Activated CD4-positive, alpha-beta T cell treated with anti-CD3 and anti-CD28 coated beads, Interleukin-2, amount 10 ng/mL, durations not matched to agents 7 days and 5 days (primary cell): ENCODE measurements at regions not wholly inside any gene's neighbourhood (a gene's known extent, or its start where the extent isn't known, plus 50 kb on each side); places are given as distances from the start of the nearest gene placed in this dataset.

Source experiments
- CTCF ChIA-PET: fragments of 350-600 bp; sonication (Branson Sonifier 250); formaldehyde crosslinking; loops from one replicate; lab custom pipeline; 2021; ENCODE audit warnings: antibody characterized with exemption; lab: Charles Lee
- POLR2A ChIA-PET: fragments of 350-600 bp; sonication (Branson Sonifier 250); formaldehyde crosslinking; loops from one replicate; lab custom pipeline; 2021; ENCODE audit warnings: antibody characterized with exemption; lab: Charles Lee
- DNase-seq: peaks from one replicate; pipeline ENCODE4 v3.0.0-alpha.2; 2020
- H3K27ac Mint-ChIP-seq: one replicate; pipeline ENCODE4 v1.8.0; 2021; ENCODE audit warnings: mild to moderate bottlenecking, moderate library complexity, mixed read lengths
- H3K27me3 Mint-ChIP-seq: one replicate; pipeline ENCODE4 v1.8.0; 2021; ENCODE audit warnings: mixed read lengths
- H3K36me3 Mint-ChIP-seq: one replicate; pipeline ENCODE4 v1.8.0; 2021; ENCODE audit warnings: low read depth, mixed read lengths
- H3K4me1 Mint-ChIP-seq: one replicate; pipeline ENCODE4 v1.8.0; 2021; ENCODE audit warnings: mixed read lengths
- H3K4me3 Mint-ChIP-seq: one replicate; pipeline ENCODE4 v1.8.0; 2021; ENCODE audit warnings: mild to moderate bottlenecking, moderate library complexity, mixed read lengths
- H3K9me3 Mint-ChIP-seq: one replicate; pipeline ENCODE4 v1.8.0; 2021; ENCODE audit warnings: mixed read lengths

DNA sequence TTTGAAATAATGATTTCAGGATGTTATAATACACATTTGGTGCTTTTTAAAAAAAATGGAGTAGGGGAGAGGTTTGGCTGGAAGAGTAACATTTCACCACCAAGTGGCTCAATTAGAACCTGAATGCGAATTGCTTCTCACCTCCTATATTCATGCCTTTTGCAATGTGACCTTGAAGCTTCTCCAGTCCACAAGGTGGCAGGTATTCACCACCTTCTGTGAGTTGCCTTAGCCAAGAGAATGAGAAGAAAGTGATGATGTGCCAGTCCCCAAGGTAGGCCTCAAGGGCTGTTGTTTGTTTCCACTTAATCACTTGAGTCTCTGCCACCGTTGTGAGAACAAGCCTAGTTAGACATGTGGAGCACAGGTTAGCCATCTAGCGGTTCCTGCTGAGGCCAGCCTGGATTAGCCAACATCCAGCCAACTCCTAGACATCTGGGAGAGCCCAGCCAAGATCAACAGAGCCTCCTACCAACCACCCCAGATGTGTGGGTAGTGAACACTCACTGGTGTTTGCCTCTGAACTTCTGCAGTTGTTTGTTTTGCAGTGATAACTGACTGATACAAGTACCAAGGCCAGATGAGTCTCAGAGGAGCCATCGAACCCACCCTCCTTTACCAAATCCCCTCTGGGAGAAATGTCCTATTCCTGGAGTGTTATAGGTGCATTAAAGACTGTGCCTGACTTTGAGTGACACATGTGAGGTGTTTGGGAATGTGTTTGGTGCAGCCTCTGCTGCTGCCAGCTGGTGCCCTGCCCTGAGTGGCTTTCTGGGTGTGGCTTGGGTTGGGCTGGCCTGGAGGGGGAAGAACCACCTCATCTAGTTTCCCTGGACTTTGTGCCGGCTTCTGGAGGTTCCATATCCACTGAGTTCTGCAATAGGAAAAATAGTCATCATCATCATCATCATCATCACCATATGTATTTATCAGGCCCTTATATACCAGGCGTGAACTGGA, 132.5 kb upstream of the RFLNA start:
- ChIA-PET POLR2A (no interaction called here), CTCF (interaction anchor here (0.9 kb wide), 1 partner anchor 190 kb away, joined by 3 read pairs; no protein-coding TSS in a partner anchor)
- Mint-ChIP-seq H3K27me3 (peaks cover 3% of the 10 kb centered on the region), H3K27ac (no peak overlapping the region), H3K36me3 (no peaks in the 10 kb centered on the region), H3K4me3 (no peak overlapping the region), H3K9me3 (peaks cover 10% of the 10 kb centered on the region), H3K4me1 (no peaks in the 10 kb centered on the region)
- DNase-seq = no peak

DNA sequence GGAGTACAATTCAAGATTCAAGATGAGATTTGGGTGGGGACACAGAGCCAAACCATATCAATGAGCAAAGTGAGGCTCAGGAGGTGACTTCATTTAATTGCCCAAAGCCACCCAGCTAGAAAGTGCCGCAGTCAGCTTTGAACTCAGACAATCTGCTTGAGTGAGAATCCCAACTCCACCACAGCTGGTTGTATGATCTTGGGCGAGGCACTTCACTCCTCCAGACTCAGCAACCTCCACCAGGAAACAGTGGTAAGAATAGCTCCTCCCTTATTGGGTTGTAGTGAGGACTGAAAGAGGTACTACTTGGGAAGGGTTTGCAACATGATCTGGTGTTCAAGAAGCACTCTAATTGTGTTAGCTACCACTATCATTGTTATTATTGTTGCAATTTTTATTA, 129.2 kb upstream of the RFLNA start:
- no peak overlapping the region for H3K4me3 Mint-ChIP-seq
- CTCF ChIA-PET = interaction anchor here (0.8 kb wide), 1 partner anchor 31 kb away, joined by 3 read pairs; no protein-coding TSS in a partner anchor
- H3K36me3 Mint-ChIP-seq = no peaks in the 10 kb centered on the region
- H3K27me3 Mint-ChIP-seq = peaks cover 6% of the 10 kb centered on the region
- peaks cover 10% of the 10 kb centered on the region for H3K9me3 Mint-ChIP-seq
- no peak overlapping the region for H3K27ac Mint-ChIP-seq
- H3K4me1 Mint-ChIP-seq = no peaks in the 10 kb centered on the region
- POLR2A ChIA-PET = no interaction called here
- no peak for DNase-seq

DNA sequence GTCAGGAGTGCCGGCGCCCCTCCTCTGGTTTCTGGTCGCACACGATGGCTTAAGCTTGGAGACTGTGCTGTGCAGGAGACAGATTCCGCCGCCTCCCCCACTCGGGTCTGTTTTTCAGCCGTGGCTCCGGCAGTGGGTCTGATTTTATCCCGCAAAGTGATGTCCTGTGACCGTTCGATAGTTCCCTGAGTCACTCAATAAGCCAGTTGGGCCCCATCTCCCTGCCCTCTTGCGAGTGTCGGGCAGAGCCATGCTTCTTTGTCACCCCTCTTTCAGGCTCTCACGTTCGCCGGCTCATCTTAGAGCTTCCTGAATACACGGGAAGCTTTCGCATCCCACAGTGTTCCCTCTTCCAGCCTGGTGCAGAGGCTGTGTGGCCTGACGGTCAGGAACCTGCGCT, 127.8 kb upstream of the RFLNA start:
- Mint-ChIP-seq H3K36me3 (no peaks in the 10 kb centered on the region), H3K4me3 (no peak overlapping the region), H3K27ac (no peak overlapping the region), H3K9me3 (peaks cover 10% of the 10 kb centered on the region), H3K27me3 (peaks cover 6% of the 10 kb centered on the region), H3K4me1 (no peaks in the 10 kb centered on the region)
- ChIA-PET CTCF (no interaction called here), POLR2A (no interaction called here)
- DNase-seq = no peak

GRCh38 chr12:124168016-124168786, 126.7 kb upstream of the RFLNA start:
- ChIA-PET CTCF (no interaction called here), POLR2A (no interaction called here)
- DNase-seq = no peak
- Mint-ChIP-seq H3K27ac (no peak overlapping the region), H3K4me3 (no peak overlapping the region), H3K9me3 (peaks cover 10% of the 10 kb centered on the region), H3K4me1 (no peaks in the 10 kb centered on the region), H3K36me3 (no peaks in the 10 kb centered on the region), H3K27me3 (peaks cover 6% of the 10 kb centered on the region)

DNA sequence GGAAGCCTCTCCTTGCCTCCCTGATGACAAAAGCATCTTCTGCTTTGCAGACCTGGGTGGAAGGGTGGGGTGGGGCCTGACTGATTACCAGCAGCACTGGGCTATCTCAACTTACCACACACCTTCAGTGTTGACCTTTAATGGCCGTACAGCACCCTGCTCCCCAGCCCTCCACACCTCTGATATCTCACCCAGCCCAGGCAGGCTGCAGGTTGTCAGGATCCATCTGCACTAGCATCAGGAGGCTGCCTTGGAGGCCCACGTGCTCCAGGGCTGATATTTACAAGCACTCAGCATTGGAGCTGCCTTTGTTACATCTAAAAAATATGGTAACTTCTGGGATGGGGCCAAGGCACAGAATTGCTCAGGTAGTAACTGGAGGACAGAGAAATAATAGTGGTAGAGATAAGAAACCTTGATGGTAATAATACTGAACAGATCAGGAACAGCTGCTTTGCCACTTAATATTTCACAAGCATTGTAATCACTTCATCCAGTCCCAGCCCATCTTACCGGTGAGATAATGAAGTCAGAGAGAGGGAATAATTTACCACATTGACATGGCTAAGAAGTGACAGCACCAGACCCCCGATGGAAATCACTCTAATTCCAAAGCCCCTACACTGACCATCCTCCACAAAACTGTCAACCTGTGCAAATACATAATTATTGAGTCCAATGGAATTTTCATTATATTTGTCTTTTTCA, 125.2 kb upstream of the RFLNA start:
- Mint-ChIP-seq H3K27ac (no peak overlapping the region), H3K36me3 (no peaks in the 10 kb centered on the region), H3K4me3 (no peak overlapping the region), H3K4me1 (no peaks in the 10 kb centered on the region), H3K27me3 (peaks cover 6% of the 10 kb centered on the region), H3K9me3 (peaks cover 6% of the 10 kb centered on the region)
- ChIA-PET CTCF (no interaction called here), POLR2A (no interaction called here)
- no peak for DNase-seq

DNA sequence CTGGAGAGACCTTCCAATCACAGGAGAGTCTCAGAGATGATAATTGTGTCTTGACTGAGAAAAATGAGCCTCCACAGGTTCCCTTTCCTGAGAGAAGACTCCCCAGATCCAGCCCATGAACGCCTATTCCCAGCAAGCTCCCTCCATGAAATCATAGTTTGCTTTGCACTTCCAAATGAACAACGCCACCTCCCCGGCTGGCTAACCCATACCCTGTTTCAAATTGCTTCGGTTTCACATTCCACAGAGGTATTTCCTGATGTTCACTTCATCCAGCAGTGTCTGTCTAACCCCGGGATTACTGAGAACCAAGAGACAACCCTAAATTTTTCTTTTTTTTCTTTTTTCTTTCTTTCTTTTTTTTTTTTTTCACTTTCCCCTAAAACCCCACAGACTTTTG, 124.1 kb upstream of the RFLNA start:
- Mint-ChIP-seq H3K4me1 (no peaks in the 10 kb centered on the region), H3K9me3 (peaks cover 1% of the 10 kb centered on the region), H3K36me3 (no peaks in the 10 kb centered on the region), H3K27ac (no peak overlapping the region), H3K4me3 (no peak overlapping the region), H3K27me3 (peaks cover 3% of the 10 kb centered on the region)
- DNase-seq = no peak
- POLR2A ChIA-PET = no interaction called here
- CTCF ChIA-PET = no interaction called here

DNA sequence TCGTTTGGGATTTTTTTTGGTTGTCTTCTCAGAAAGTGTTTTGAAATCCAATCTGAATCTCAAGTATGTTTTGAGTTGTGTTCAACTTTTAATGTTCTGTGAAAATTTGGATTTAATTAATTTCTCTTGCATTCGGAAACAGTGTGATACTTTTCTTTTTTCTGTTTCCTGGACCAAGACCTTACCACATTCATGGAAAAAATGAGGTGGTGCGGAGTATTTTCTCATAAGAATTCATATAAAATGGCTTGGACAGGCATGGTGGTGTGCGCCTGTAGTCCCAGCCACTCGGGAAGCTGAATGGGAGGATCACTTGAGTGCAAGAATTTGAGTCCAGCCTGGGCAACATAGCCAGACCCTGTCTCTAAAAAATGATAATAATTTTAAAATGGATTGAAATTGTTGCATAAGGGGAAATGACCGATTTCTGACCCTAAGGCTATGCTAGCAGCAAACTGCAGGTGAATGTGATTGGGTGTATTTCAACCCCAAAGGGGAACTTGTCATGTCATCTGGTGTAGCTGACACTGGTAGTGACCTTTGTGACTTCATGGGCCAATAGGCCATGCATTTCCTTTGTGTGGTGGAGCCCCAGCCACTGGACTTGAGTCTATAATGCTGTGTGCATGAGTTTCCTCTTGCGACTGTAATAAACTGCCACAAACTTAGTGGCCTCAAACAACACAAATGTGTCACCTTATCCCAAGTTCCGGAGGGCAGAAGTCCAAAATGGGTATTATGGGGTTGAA, 123.5 kb upstream of the RFLNA start:
- Mint-ChIP-seq H3K27ac (no peak overlapping the region), H3K4me1 (no peaks in the 10 kb centered on the region), H3K36me3 (no peaks in the 10 kb centered on the region), H3K4me3 (no peak overlapping the region), H3K9me3 (no peaks in the 10 kb centered on the region), H3K27me3 (peaks cover 4% of the 10 kb centered on the region)
- CTCF ChIA-PET = no interaction called here
- POLR2A ChIA-PET = no interaction called here
- DNase-seq = no peak

- Mint-ChIP-seq H3K4me1 (no peaks in the 10 kb centered on the region), H3K27ac (no peak overlapping the region), H3K4me3 (no peak overlapping the region), H3K27me3 (peaks cover 6% of the 10 kb centered on the region), H3K36me3 (no peaks in the 10 kb centered on the region), H3K9me3 (no peaks in the 10 kb centered on the region)
- ChIA-PET POLR2A (no interaction called here), CTCF (no interaction called here)
- no peak for DNase-seq
Observed at GRCh38 chr12:124172636-124173035, 122.3 kb upstream of the RFLNA start.

DNA sequence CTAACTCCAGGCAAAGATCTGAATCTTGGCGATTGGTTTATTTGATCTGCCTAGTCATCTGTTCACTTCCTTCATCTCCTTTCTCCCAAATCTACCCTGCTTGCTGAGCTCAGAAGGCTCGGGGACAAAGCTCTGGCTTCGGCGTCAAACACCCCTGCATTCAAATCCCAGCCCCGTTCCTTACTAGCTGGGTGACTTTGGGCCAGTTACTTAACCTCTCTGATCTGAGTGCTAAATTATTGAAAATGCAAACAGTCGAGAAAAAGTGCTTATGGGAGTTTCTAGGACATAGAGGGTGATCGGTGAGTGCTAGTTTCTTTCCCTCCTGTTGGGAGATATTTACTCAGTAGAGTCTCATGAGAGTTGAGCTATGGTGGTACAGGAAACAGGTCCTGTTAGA, 121.2 kb upstream of the RFLNA start:
- no peak for DNase-seq
- H3K4me3 Mint-ChIP-seq = no peak overlapping the region
- H3K9me3 Mint-ChIP-seq = no peaks in the 10 kb centered on the region
- no peaks in the 10 kb centered on the region for H3K4me1 Mint-ChIP-seq
- no peaks in the 10 kb centered on the region for H3K36me3 Mint-ChIP-seq
- POLR2A ChIA-PET = no interaction called here
- peaks cover 6% of the 10 kb centered on the region for H3K27me3 Mint-ChIP-seq
- no peak overlapping the region for H3K27ac Mint-ChIP-seq
- CTCF ChIA-PET = interaction anchor here (0.6 to 0.7 kb wide), 2 partner anchors 9 to 17 kb away, joined by 3 read pairs; no protein-coding TSS in a partner anchor

GRCh38 chr12:124174451-124175348, 120.2 kb upstream of the RFLNA start:
- Mint-ChIP-seq H3K27ac (no peak overlapping the region), H3K4me3 (no peak overlapping the region), H3K36me3 (no peaks in the 10 kb centered on the region), H3K4me1 (no peaks in the 10 kb centered on the region), H3K27me3 (peaks cover 5% of the 10 kb centered on the region), H3K9me3 (no peaks in the 10 kb centered on the region)
- ChIA-PET POLR2A (no interaction called here), CTCF (no interaction called here)
- DNase-seq = no peak

GRCh38 chr12:124175704-124176103, 119.2 kb upstream of the RFLNA start:
- Mint-ChIP-seq H3K9me3 (no peaks in the 10 kb centered on the region), H3K27me3 (peaks cover 3% of the 10 kb centered on the region), H3K4me3 (no peak overlapping the region), H3K36me3 (no peaks in the 10 kb centered on the region), H3K4me1 (no peaks in the 10 kb centered on the region), H3K27ac (no peak overlapping the region)
- ChIA-PET POLR2A (no interaction called here), CTCF (no interaction called here)
- no peak for DNase-seq
